ENCODE measurements at regions not wholly inside any gene's neighbourhood (a gene's known extent, or its start where the extent isn't known, plus 50 kb on each side); places are given as distances from the start of the nearest gene placed in this dataset.

DNA sequence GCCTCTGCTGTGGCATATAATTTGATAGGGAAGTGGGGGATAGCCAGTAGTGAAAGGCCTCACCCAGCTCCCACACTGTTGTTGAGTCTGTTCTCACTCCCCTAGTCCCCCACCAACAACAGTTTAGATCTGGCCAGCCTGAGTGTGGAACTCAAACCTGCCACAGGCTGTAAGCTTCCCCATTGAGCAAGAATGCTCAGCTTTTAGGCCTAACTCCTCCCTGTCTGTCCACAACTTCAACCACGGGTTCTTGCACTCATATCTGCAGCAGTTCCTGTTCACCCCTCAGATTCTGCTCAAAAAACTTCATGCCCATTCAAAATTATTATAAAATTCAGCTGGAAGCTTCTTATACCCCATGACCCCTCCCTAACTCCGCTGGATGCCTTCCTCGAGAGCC, 975.1 kb downstream of the NSUN3 start (continued):
- TF ChIP-seq, protein P1, sequence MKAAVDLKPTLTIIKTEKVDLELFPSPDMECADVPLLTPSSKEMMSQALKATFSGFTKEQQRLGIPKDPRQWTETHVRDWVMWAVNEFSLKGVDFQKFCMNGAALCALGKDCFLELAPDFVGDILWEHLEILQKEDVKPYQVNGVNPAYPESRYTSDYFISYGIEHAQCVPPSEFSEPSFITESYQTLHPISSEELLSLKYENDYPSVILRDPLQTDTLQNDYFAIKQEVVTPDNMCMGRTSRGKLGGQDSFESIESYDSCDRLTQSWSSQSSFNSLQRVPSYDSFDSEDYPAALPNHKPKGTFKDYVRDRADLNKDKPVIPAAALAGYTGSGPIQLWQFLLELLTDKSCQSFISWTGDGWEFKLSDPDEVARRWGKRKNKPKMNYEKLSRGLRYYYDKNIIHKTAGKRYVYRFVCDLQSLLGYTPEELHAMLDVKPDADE (IDR thresholded peaks at IDR 0.05) = no peak
- TF ChIP-seq POLR2AphosphoS5 (IDR thresholded peaks at IDR 0.05; ENCODE audit: low read depth) (no peak), EZH2phosphoT487 (IDR thresholded peaks at IDR 0.05; ENCODE audit: unreplicated experiment) (no peak)

DNA sequence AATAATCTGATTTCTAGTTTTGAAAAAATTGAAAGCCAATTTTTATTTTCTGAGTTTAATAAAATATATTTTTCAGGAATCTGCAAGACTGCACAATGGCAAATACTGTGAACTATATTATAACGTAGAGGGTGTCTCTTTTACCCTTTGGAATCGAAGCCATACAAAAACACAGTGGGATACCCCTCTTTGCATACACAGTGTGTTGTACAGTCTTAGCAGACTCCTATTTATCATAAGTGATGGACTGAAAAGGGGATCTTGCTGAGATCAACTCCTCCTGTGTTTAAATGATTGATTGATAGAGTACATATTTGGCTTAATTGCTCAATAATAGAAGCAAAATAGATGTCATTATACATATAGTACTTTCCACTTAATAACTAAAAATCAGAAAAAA, 981.2 kb downstream of the NSUN3 start:
- Histone ChIP-seq H3K4me1 (ENCODE audit: insufficient read depth) (no peaks in the 10 kb centered on the region), H3K4me3 (no peak overlapping the region), H2AFZ (no peak overlapping the region), H3K9me2 (ENCODE audit: insufficient read depth) (no peaks in the 10 kb centered on the region), H3K27ac (ENCODE audit: low read depth) (no peak overlapping the region), H3K36me3 (ENCODE audit: insufficient read depth) (no peaks in the 10 kb centered on the region), H3K79me2 (replicated peaks; ENCODE audit: insufficient read depth) (no peaks in the 10 kb centered on the region), H3K27me3 (ENCODE audit: insufficient read depth) (no peaks in the 10 kb centered on the region), H3F3A (replicated peaks; ENCODE audit: low read depth) (no peaks in the 10 kb centered on the region), H3K4me2 (no peak overlapping the region), H4K20me1 (replicated peaks; ENCODE audit: insufficient read depth) (no peaks in the 10 kb centered on the region)
- Mint-ChIP-seq H3K36me3 (ENCODE audit: low read depth) (no peaks in the 10 kb centered on the region), H3K4me3 (no peak overlapping the region), H3K27me3 (ENCODE audit: insufficient read depth, low read depth, poor library complexity) (no peaks in the 10 kb centered on the region), H3K4me1 (no peaks in the 10 kb centered on the region), H3K9me3 (no peaks in the 10 kb centered on the region), H3K27ac (no peak overlapping the region)
- ATAC-seq (no peak), DNase-seq (ENCODE audit: low spot score) (no peak)
- TF ChIP-seq JUNB (IDR thresholded peaks at IDR 0.05; ENCODE audit: unreplicated experiment) = no peak
- TF ChIP-seq POLR2AphosphoS5 (IDR thresholded peaks at IDR 0.05; ENCODE audit: low read depth) = no peak

DNA sequence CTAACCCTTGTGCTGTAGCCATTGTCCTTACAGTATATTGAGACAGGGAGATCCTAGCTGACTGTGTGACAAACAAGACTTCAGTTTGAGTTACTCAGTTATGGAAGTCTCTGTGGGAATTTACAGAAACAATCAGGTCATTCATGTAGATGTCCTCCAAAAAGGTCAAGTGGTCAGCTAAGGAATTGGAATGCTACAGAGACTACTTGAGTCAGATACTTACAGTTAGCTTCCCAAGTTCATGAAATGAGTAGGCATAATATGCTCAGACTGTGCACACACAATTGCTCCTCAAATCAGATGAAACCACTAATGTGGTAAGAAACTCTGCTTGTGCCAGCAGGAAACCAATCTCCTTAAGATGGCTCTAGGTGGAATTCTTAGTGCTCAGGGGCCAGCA, 985.7 kb downstream of the NSUN3 start:
- H3K27me3 ChIP-seq (ENCODE audit: insufficient read depth) = no peaks in the 10 kb centered on the region
- no peaks in the 10 kb centered on the region for H3K9me2 ChIP-seq (ENCODE audit: insufficient read depth)
- no peaks in the 10 kb centered on the region for H3K4me1 ChIP-seq (ENCODE audit: insufficient read depth)
- ATAC-seq = no peak
- no peak overlapping the region for H3K4me3 ChIP-seq
- Mint-ChIP-seq H3K27me3 (ENCODE audit: insufficient read depth, low read depth, poor library complexity) (no peaks in the 10 kb centered on the region), H3K36me3 (ENCODE audit: low read depth) (no peaks in the 10 kb centered on the region; the same call in 2 of the 3 replicates), H3K4me3 (no peak overlapping the region), H3K27ac (no peak overlapping the region), H3K4me1 (no peaks in the 10 kb centered on the region), H3K9me3 (no peaks in the 10 kb centered on the region)
- H4K20me1 ChIP-seq (replicated peaks; ENCODE audit: insufficient read depth) = no peaks in the 10 kb centered on the region
- no peak for DNase-seq (ENCODE audit: low spot score)
- H2AFZ ChIP-seq = peak overlapping the region; percentile 34; the same call in 1 of the 2 replicates
- H3K79me2 ChIP-seq (replicated peaks; ENCODE audit: insufficient read depth) = no peaks in the 10 kb centered on the region
- H3K27ac ChIP-seq (ENCODE audit: low read depth) = no peak overlapping the region
- no peaks in the 10 kb centered on the region for H3K36me3 ChIP-seq (ENCODE audit: insufficient read depth)
- H3F3A ChIP-seq (replicated peaks; ENCODE audit: low read depth) = no peaks in the 10 kb centered on the region
- no peak overlapping the region for H3K4me2 ChIP-seq
- TF ChIP-seq, protein P2, sequence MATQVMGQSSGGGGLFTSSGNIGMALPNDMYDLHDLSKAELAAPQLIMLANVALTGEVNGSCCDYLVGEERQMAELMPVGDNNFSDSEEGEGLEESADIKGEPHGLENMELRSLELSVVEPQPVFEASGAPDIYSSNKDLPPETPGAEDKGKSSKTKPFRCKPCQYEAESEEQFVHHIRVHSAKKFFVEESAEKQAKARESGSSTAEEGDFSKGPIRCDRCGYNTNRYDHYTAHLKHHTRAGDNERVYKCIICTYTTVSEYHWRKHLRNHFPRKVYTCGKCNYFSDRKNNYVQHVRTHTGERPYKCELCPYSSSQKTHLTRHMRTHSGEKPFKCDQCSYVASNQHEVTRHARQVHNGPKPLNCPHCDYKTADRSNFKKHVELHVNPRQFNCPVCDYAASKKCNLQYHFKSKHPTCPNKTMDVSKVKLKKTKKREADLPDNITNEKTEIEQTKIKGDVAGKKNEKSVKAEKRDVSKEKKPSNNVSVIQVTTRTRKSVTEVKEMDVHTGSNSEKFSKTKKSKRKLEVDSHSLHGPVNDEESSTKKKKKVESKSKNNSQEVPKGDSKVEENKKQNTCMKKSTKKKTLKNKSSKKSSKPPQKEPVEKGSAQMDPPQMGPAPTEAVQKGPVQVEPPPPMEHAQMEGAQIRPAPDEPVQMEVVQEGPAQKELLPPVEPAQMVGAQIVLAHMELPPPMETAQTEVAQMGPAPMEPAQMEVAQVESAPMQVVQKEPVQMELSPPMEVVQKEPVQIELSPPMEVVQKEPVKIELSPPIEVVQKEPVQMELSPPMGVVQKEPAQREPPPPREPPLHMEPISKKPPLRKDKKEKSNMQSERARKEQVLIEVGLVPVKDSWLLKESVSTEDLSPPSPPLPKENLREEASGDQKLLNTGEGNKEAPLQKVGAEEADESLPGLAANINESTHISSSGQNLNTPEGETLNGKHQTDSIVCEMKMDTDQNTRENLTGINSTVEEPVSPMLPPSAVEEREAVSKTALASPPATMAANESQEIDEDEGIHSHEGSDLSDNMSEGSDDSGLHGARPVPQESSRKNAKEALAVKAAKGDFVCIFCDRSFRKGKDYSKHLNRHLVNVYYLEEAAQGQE (IDR thresholded peaks at IDR 0.05; ENCODE audit: unreplicated experiment) = no peak
- TF ChIP-seq, protein P3, sequence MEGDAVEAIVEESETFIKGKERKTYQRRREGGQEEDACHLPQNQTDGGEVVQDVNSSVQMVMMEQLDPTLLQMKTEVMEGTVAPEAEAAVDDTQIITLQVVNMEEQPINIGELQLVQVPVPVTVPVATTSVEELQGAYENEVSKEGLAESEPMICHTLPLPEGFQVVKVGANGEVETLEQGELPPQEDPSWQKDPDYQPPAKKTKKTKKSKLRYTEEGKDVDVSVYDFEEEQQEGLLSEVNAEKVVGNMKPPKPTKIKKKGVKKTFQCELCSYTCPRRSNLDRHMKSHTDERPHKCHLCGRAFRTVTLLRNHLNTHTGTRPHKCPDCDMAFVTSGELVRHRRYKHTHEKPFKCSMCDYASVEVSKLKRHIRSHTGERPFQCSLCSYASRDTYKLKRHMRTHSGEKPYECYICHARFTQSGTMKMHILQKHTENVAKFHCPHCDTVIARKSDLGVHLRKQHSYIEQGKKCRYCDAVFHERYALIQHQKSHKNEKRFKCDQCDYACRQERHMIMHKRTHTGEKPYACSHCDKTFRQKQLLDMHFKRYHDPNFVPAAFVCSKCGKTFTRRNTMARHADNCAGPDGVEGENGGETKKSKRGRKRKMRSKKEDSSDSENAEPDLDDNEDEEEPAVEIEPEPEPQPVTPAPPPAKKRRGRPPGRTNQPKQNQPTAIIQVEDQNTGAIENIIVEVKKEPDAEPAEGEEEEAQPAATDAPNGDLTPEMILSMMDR (conservative IDR thresholded peaks at IDR 0.05; ENCODE audit: low read depth in 2 of 2) = no peak
- TF ChIP-seq EZH2phosphoT487 (IDR thresholded peaks at IDR 0.05; ENCODE audit: unreplicated experiment) (no peak), JUNB (IDR thresholded peaks at IDR 0.05; ENCODE audit: unreplicated experiment) (no peak), POLR2AphosphoS5 (IDR thresholded peaks at IDR 0.05; ENCODE audit: low read depth) (no peak)
- TF ChIP-seq, protein P4, sequence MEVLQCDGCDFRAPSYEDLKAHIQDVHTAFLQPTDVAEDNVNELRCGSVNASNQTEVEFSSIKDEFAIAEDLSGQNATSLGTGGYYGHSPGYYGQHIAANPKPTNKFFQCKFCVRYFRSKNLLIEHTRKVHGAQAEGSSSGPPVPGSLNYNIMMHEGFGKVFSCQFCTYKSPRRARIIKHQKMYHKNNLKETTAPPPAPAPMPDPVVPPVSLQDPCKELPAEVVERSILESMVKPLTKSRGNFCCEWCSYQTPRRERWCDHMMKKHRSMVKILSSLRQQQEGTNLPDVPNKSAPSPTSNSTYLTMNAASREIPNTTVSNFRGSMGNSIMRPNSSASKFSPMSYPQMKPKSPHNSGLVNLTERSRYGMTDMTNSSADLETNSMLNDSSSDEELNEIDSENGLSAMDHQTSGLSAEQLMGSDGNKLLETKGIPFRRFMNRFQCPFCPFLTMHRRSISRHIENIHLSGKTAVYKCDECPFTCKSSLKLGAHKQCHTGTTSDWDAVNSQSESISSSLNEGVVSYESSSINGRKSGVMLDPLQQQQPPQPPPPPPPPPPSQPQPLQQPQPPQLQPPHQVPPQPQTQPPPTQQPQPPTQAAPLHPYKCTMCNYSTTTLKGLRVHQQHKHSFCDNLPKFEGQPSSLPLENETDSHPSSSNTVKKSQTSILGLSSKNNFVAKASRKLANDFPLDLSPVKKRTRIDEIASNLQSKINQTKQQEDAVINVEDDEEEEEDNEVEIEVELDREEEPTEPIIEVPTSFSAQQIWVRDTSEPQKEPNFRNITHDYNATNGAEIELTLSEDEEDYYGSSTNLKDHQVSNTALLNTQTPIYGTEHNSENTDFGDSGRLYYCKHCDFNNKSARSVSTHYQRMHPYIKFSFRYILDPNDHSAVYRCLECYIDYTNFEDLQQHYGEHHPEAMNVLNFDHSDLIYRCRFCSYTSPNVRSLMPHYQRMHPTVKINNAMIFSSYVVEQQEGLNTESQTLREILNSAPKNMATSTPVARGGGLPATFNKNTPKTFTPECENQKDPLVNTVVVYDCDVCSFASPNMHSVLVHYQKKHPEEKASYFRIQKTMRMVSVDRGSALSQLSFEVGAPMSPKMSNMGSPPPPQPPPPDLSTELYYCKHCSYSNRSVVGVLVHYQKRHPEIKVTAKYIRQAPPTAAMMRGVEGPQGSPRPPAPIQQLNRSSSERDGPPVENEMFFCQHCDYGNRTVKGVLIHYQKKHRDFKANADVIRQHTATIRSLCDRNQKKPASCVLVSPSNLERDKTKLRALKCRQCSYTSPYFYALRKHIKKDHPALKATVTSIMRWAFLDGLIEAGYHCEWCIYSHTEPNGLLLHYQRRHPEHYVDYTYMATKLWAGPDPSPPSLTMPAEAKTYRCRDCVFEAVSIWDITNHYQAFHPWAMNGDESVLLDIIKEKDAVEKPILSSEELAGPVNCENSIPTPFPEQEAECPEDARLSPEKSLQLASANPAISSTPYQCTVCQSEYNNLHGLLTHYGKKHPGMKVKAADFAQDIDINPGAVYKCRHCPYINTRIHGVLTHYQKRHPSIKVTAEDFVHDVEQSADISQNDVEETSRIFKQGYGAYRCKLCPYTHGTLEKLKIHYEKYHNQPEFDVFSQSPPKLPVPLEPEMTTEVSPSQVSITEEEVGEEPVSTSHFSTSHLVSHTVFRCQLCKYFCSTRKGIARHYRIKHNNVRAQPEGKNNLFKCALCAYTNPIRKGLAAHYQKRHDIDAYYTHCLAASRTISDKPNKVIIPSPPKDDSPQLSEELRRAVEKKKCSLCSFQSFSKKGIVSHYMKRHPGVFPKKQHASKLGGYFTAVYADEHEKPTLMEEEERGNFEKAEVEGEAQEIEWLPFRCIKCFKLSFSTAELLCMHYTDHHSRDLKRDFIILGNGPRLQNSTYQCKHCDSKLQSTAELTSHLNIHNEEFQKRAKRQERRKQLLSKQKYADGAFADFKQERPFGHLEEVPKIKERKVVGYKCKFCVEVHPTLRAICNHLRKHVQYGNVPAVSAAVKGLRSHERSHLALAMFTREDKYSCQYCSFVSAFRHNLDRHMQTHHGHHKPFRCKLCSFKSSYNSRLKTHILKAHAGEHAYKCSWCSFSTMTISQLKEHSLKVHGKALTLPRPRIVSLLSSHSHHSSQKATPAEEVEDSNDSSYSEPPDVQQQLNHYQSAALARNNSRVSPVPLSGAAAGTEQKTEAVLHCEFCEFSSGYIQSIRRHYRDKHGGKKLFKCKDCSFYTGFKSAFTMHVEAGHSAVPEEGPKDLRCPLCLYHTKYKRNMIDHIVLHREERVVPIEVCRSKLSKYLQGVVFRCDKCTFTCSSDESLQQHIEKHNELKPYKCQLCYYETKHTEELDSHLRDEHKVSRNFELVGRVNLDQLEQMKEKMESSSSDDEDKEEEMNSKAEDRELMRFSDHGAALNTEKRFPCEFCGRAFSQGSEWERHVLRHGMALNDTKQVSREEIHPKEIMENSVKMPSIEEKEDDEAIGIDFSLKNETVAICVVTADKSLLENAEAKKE (CRISPR knock-in tag; IDR thresholded peaks at IDR 0.05) = no peak

Data from GM23338 (cell line).